IPS DF 4.7 (cell line): ENCODE measurements at regions not wholly inside any gene's neighbourhood (a gene's known extent, or its start where the extent isn't known, plus 50 kb on each side); places are given as distances from the start of the nearest gene placed in this dataset.

Experiments
- DNase-seq: peaks from one replicate; pipeline ENCODE4 v3.0.0-alpha.2; 2013; ENCODE audit warnings: low spot score; ENCODE audit errors: extremely low read depth

- DNase-seq: no peak
Observed at GRCh38 chr10:4034907-4035598, 250.0 kb upstream of the KLF6 start.

GRCh38 chr10:4033341-4033896 is 248.4 kb upstream of the KLF6 start:
- DNase-seq: no peak

- no peak for DNase-seq
Observed at GRCh38 chr10:4029866-4030265, 244.9 kb upstream of the KLF6 start.

- no peak for DNase-seq
Observed at GRCh38 chr10:4028854-4029583, 244.0 kb upstream of the KLF6 start.

- DNase-seq: no peak
Observed at GRCh38 chr10:4028027-4028471, 243.0 kb upstream of the KLF6 start.

- no peak for DNase-seq
Observed at GRCh38 chr10:4025339-4025738, 240.3 kb upstream of the KLF6 start.

GRCh38 chr10:4024516-4025245 is 239.7 kb upstream of the KLF6 start:
- no peak for DNase-seq

- no peak for DNase-seq
Observed at GRCh38 chr10:4024027-4024426, 239.0 kb upstream of the KLF6 start.

GRCh38 chr10:4022473-4022872 is 237.5 kb upstream of the KLF6 start:
- no peak for DNase-seq

GRCh38 chr10:4020631-4021030 is 235.6 kb upstream of the KLF6 start:
- no peak for DNase-seq

- no peak for DNase-seq
Observed at GRCh38 chr10:4018054-4018511, 233.1 kb upstream of the KLF6 start.

- no peak for DNase-seq
Observed at GRCh38 chr10:4017336-4017735, 232.3 kb upstream of the KLF6 start.

GRCh38 chr10:4016214-4016740 is 231.3 kb upstream of the KLF6 start:
- DNase-seq: no peak

- no peak for DNase-seq
Observed at GRCh38 chr10:4013651-4014121, 228.7 kb upstream of the KLF6 start.

GRCh38 chr10:4012848-4013247 is 227.8 kb upstream of the KLF6 start:
- no peak for DNase-seq

GRCh38 chr10:4011136-4011812 is 226.3 kb upstream of the KLF6 start:
- DNase-seq: peak; percentile 19

- no peak for DNase-seq
Observed at GRCh38 chr10:4008676-4009382, 223.8 kb upstream of the KLF6 start.

- DNase-seq: no peak
Observed at GRCh38 chr10:4007771-4008170, 222.8 kb upstream of the KLF6 start.

- no peak for DNase-seq
Observed at GRCh38 chr10:4006858-4007257, 221.8 kb upstream of the KLF6 start.

GRCh38 chr10:4006051-4006450 is 221.0 kb upstream of the KLF6 start:
- DNase-seq: no peak
